Bronchial epithelial cell (primary cell): ENCODE measurements at regions not wholly inside any gene's neighbourhood (a gene's known extent, or its start where the extent isn't known, plus 50 kb on each side); places are given as distances from the start of the nearest gene placed in this dataset.
A peak's percentile ranks its signal among the peaks of the same experiment; 100 is the strongest.

Experiments
- DNase-seq: peaks from one replicate; pipeline ENCODE4 v3.0.0-alpha.2; 2010; ENCODE audit warnings: low read depth
- FAIRE-seq: peaks from 2 replicates; lab custom pipeline; 2011; peaks lifted over from hg19 to GRCh38; lab: Jason Lieb, UNC
- H3K27me3 ChIP-seq: 2 replicates; pipeline ENCODE4 v1.5.1; 2011; ENCODE audit warnings: low read length; ENCODE audit not compliant: control insufficient read depth, insufficient read depth
- H3K36me3 ChIP-seq: 2 replicates; pipeline ENCODE4 v1.5.1; 2011; ENCODE audit warnings: low read length; ENCODE audit not compliant: control insufficient read depth, insufficient read depth
- H3K4me3 ChIP-seq: 2 replicates; pipeline ENCODE4 v1.5.1; 2011; ENCODE audit warnings: mild to moderate bottlenecking, low read depth, low read length, control low read depth
- TF ChIP-seq, protein P1 (sequence below): IDR thresholded peaks from 2 replicates; pipeline ENCODE4 v1.5.1; 2011; ENCODE audit warnings: mild to moderate bottlenecking, moderate library complexity, low read length, control low read depth, inconsistent platforms; ENCODE audit not compliant: insufficient read depth, severe bottlenecking

DNA sequence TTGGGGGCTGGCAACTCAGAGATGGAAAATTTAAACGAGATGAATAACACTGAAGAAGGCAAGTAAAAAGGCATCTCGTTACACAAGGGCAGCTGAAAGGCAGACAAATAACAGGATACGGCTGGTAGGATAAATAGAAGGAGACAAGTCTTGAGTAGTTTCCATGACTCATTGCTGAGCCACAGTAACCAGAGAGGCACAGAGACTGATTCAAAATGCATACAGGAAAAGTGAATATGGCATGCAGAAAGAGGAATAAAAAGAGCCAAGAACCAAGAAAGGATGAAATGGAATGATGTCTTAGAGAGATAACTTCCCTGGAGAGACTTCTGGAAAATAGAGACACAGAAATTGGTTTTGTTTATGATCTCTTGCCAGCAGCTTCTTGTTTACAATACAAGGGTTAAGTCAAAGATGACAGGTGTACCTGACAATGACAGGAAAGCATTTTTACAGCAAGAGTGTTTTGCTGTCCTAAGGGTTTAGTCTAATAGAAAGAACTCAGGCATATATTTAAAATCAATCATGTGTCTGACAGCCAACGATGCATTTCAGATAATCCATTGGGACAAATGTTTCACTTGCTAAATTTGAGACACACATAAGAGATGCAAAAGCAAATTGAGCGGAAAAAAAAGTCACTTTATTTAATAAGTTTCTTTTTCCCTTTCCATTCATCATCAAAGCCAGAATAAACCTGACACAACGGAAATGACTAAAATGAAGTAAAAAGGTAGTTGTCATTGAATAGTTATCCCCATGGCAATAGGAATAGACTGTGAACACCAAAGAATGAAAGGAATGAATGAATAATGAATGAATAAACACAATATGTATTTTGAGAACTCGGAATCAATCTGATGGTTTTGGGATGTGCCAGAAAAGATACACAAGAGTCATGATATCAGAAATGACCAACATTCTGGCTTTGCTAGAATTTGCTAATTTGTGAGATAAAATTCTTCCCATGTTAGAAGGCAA, 68.0 kb upstream of the KCNQ5 start:
- peak; percentile 97 for DNase-seq
- TF ChIP-seq, protein P1, sequence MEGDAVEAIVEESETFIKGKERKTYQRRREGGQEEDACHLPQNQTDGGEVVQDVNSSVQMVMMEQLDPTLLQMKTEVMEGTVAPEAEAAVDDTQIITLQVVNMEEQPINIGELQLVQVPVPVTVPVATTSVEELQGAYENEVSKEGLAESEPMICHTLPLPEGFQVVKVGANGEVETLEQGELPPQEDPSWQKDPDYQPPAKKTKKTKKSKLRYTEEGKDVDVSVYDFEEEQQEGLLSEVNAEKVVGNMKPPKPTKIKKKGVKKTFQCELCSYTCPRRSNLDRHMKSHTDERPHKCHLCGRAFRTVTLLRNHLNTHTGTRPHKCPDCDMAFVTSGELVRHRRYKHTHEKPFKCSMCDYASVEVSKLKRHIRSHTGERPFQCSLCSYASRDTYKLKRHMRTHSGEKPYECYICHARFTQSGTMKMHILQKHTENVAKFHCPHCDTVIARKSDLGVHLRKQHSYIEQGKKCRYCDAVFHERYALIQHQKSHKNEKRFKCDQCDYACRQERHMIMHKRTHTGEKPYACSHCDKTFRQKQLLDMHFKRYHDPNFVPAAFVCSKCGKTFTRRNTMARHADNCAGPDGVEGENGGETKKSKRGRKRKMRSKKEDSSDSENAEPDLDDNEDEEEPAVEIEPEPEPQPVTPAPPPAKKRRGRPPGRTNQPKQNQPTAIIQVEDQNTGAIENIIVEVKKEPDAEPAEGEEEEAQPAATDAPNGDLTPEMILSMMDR = no peak
- H3K4me3 ChIP-seq = no peak overlapping the region
- peak; percentile 13 for FAIRE-seq
- no peaks in the 10 kb centered on the region for H3K36me3 ChIP-seq
- no peaks in the 10 kb centered on the region for H3K27me3 ChIP-seq

DNA sequence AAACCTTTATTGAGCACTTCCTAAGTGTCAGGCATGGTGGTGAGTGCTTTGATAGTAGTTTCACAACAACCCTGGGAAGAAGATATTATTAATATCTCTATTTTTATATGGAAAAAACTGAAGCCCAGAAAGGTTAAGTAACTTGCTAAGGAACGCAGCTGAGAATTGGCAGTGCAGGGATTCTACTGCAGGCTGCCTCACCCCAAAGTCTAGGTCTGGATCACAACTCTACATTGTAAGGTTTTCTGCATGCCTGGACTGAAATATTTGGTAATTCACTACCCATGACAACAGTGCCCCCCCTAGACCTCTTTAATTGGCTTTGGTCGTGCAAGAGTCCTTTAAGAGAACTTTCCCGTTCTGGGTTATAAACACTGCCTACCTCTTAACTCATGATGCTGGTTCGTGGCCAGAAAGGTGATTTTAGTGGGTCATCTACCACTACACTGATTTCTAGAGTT, 67.1 kb upstream of the KCNQ5 start:
- FAIRE-seq (no peak), DNase-seq (peak; percentile 33)
- Histone ChIP-seq H3K27me3 (no peaks in the 10 kb centered on the region), H3K36me3 (no peaks in the 10 kb centered on the region), H3K4me3 (no peak overlapping the region)
- TF ChIP-seq, protein P1 = no peak

DNA sequence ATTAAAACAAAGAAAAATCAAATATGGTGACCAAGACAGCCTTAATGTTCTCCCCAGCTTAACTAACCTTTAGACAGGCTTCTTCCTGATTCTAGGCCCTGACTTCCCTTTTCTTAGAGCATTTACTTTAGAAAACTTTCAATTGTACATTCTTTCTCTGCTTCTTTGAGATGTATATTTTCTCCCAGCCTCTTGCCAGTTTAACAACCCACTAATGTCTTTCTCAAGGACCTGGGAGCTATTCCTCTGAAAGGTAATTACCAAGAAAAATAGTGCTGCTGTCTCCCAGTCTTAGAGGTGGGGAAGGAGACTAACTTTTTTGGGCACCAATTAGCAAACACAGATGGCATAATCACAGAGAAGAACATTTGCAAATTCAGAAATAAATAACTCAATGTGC, 62.8 kb upstream of the KCNQ5 start:
- H3K36me3 ChIP-seq = no peaks in the 10 kb centered on the region
- H3K4me3 ChIP-seq = no peak overlapping the region
- DNase-seq = no peak
- FAIRE-seq = no peak
- no peaks in the 10 kb centered on the region for H3K27me3 ChIP-seq
- TF ChIP-seq, protein P1 = no peak

DNA sequence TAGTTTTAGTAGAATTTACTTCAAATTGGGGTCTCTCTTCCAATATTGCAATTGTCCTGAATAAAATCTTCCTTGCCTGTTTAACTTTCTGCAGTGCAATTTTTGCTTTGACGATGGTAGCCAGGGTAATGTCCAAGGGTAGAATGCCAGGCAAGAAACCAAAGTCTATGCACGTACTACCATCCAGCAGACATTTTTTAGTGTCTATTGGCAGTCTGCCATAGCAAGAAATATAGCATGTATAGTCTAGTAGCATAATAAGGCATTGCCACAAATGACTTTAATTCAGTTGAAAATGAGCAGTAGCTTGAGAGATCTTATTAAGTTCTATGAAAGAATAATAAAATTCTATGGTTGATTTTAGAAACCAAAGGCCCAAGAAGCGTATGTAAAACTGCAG, 62.3 kb upstream of the KCNQ5 start:
- TF ChIP-seq, protein P1 = no peak
- Histone ChIP-seq H3K27me3 (no peaks in the 10 kb centered on the region), H3K4me3 (no peak overlapping the region), H3K36me3 (no peaks in the 10 kb centered on the region)
- FAIRE-seq (no peak), DNase-seq (no peak)

DNA sequence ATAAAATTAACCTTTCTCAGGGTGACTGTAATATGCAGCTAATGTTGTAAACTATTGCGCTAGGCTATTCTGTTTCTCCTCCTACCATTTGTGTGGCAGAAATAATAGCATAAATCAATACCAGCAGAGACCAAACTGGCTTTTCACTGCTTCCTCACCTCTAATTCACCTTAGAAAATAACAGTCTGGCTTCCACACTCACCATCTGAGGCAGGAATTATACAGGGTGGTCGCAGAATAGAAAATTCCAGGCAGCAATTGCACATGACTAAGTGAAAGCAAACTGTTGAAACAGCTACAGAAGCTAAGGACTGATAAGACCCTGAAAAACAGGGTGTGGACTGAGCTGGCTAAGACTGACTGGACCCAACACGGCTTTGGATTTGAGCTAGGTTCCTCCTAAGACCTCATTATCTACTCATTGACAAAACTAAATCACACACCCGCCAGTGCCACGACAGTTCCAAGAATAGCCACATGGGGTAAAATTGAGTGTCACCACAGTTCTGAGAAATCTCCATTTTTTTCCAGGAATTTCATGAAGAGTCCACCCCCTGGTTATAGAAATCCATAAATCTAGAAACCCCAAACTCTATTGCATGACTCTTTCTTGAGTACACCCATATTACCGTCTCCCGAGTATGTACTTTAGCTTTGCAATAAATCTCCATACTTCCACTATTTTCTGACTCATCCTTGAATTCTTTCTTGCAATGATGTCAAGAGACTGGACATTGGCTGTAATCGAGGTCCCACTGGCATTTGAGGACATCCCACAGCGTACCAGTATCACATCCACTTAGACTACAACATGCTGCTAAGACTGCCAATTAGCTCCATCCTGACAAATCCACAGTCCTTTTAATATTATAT, 60.9 kb upstream of the KCNQ5 start:
- FAIRE-seq (no peak), DNase-seq (no peak)
- TF ChIP-seq, protein P1 = no peak
- Histone ChIP-seq H3K36me3 (no peaks in the 10 kb centered on the region), H3K4me3 (no peak overlapping the region), H3K27me3 (no peaks in the 10 kb centered on the region)
